ENCODE measurements at regions not wholly inside any gene's neighbourhood (a gene's known extent, or its start where the extent isn't known, plus 50 kb on each side); places are given as distances from the start of the nearest gene placed in this dataset.

- DNase-seq (peak in 1 of 3 donors; percentile 38), ATAC-seq (peak in 1 of 2 donors; percentile 19)
- no peak overlapping the region for H3K27ac ChIP-seq (ENCODE audit: low read length)
- H3K4me3 ChIP-seq (ENCODE audit: low read length), result no peak overlapping the region
- intact Hi-C loops (cut with DNase I), result no loop called here
- H3K4me1 ChIP-seq (ENCODE audit: control insufficient read depth, insufficient read depth, low read length), result no peaks in the 10 kb centered on the region
- H3K9me3 ChIP-seq (ENCODE audit: control insufficient read depth, low read length), result no peaks in the 10 kb centered on the region
- no peaks in the 10 kb centered on the region for H3K27me3 ChIP-seq (ENCODE audit: control insufficient read depth, insufficient read depth)
- 85% methylated on average over 32 of the region's 32 CpGs for WGBS
These were observed 54.4 kb upstream of the PDSS1 start for GRCh38 chr10:26642896-26643653.

GRCh38 chr10:26647602-26648244 lies 49.8 kb upstream of the PDSS1 start:
- H3K4me3 ChIP-seq (ENCODE audit: low read length), result no peak overlapping the region
- H3K27ac ChIP-seq (ENCODE audit: low read length), result no peak overlapping the region
- H3K27me3 ChIP-seq (ENCODE audit: control insufficient read depth, insufficient read depth), result no peaks in the 10 kb centered on the region
- intact Hi-C loops (cut with DNase I), result no loop called here
- WGBS, result 87% methylated on average over 12 of the region's 12 CpGs
- ATAC-seq (no peak), DNase-seq (no peak)
- no peaks in the 10 kb centered on the region for H3K4me1 ChIP-seq (ENCODE audit: control insufficient read depth, insufficient read depth, low read length)
- no peaks in the 10 kb centered on the region for H3K9me3 ChIP-seq (ENCODE audit: control insufficient read depth, low read length)

Measured in right cardiac atrium (tissue), 5 donors.